WTC11 (cell line): ENCODE measurements at regions not wholly inside any gene's neighbourhood (a gene's known extent, or its start where the extent isn't known, plus 50 kb on each side); places are given as distances from the start of the nearest gene placed in this dataset.

Experiments
- ATAC-seq: fragments of 200-7000 bp; cut with Tn5 transposase; 2 replicates; pipeline ENCODE4 v1.10.0; 2021; ENCODE audit warnings: mild to moderate bottlenecking, moderate library complexity
- CTCF ChIA-PET: fragments of 300-600 bp; sonication (Branson Sonifier 250); formaldehyde crosslinking; loops from one replicate; lab custom pipeline; 2021; ENCODE audit warnings: antibody characterized with exemption; lab: Charles Lee
- POLR2A ChIA-PET: fragments of 350-600 bp; sonication (Branson Sonifier 250); formaldehyde crosslinking; loops from one replicate; lab custom pipeline; 2021; ENCODE audit warnings: antibody characterized with exemption; lab: Charles Lee
- DNase-seq: peaks from one replicate; pipeline ENCODE4 v3.0.0; 2021; ENCODE audit warnings: low spot score
- H3K27ac Mint-ChIP-seq: 2 replicates; pipeline ENCODE4 v1.8.0; 2021; ENCODE audit warnings: mixed read lengths
- H3K27me3 Mint-ChIP-seq: 2 replicates; pipeline ENCODE4 v1.8.0; 2021; ENCODE audit warnings: low read depth, mild to moderate bottlenecking, moderate library complexity, mixed read lengths
- H3K36me3 Mint-ChIP-seq: 2 replicates; pipeline ENCODE4 v1.8.0; 2021; ENCODE audit warnings: mixed read lengths
- H3K4me1 Mint-ChIP-seq: 2 replicates; pipeline ENCODE4 v1.8.0; 2022; ENCODE audit warnings: mixed read lengths
- H3K4me3 Mint-ChIP-seq: 2 replicates; pipeline ENCODE4 v1.8.0; 2021; ENCODE audit warnings: mild to moderate bottlenecking, moderate library complexity, mixed read lengths
- H3K9me3 Mint-ChIP-seq: 2 replicates; pipeline ENCODE4 v1.8.0; 2021; ENCODE audit warnings: mixed read lengths
- ARID4B ChIP-seq: sonication (generic); formaldehyde crosslinking; IDR thresholded peaks from 2 replicates; pipeline ENCODE4 v1.8.0; 2023; ENCODE audit warnings: missing genetic modification reagents, mild to moderate bottlenecking, borderline replicate concordance
- ATF1 ChIP-seq: sonication (generic); formaldehyde crosslinking; IDR thresholded peaks from 2 replicates; pipeline ENCODE4 v1.8.1; 2023; ENCODE audit warnings: mild to moderate bottlenecking, moderate library complexity, missing genetic modification reagents
- CDX4 ChIP-seq: fragments of 250-450 bp; sonication (Bioruptor Pico); IDR thresholded peaks from 2 replicates; pipeline ENCODE4 v1.9.0; 2021; ENCODE audit warnings: moderate library complexity, mild to moderate bottlenecking, inconsistent platforms, borderline replicate concordance
- E2F5 ChIP-seq: sonication (generic); formaldehyde crosslinking; IDR thresholded peaks from 2 replicates; pipeline ENCODE4 v1.8.1; 2022; ENCODE audit warnings: mild to moderate bottlenecking, moderate library complexity, missing genetic modification reagents
- EMX1 ChIP-seq: fragments of 250-450 bp; sonication (Bioruptor Pico); IDR thresholded peaks from 2 replicates; pipeline ENCODE4 v1.8.0; 2021; ENCODE audit warnings: mild to moderate bottlenecking
- HMGXB4 ChIP-seq: sonication (generic); formaldehyde crosslinking; IDR thresholded peaks from 2 replicates; pipeline ENCODE4 v1.8.1; 2023; ENCODE audit warnings: mild to moderate bottlenecking, moderate library complexity, missing genetic modification reagents
- JUN ChIP-seq: sonication (generic); formaldehyde crosslinking; IDR thresholded peaks from 2 replicates; pipeline ENCODE4 v1.8.0; 2023; ENCODE audit warnings: mild to moderate bottlenecking, missing genetic modification reagents
- MAX ChIP-seq: sonication (generic); formaldehyde crosslinking; IDR thresholded peaks from 2 replicates; pipeline ENCODE4 v1.8.0; 2022; ENCODE audit warnings: mild to moderate bottlenecking, missing genetic modification reagents
- MXD4 ChIP-seq: fragments of 250-450 bp; sonication (Bioruptor Pico); IDR thresholded peaks from 2 replicates; pipeline ENCODE4 v1.8.0; 2021; ENCODE audit warnings: mild to moderate bottlenecking, moderate library complexity, borderline replicate concordance
- NFATC4 ChIP-seq: fragments of 250-450 bp; sonication (Bioruptor Pico); IDR thresholded peaks from 2 replicates; pipeline ENCODE4 v1.9.0; 2021; ENCODE audit warnings: mild to moderate bottlenecking
- NR3C1 ChIP-seq: sonication (generic); formaldehyde crosslinking; conservative IDR thresholded peaks from 2 replicates; pipeline ENCODE4 v1.8.1; 2023; ENCODE audit warnings: low read depth, mild to moderate bottlenecking, missing genetic modification reagents
- OVOL2 ChIP-seq: fragments of 250-450 bp; sonication (Bioruptor Pico); IDR thresholded peaks from 2 replicates; pipeline ENCODE4 v1.9.0; 2021; ENCODE audit warnings: mild to moderate bottlenecking, borderline replicate concordance
- RORB ChIP-seq: fragments of 250-450 bp; sonication (Bioruptor Pico); IDR thresholded peaks from 2 replicates; pipeline ENCODE4 v1.9.0; 2021; ENCODE audit warnings: mild to moderate bottlenecking
- TCF7 ChIP-seq: sonication (generic); formaldehyde crosslinking; IDR thresholded peaks from 2 replicates; pipeline ENCODE4 v1.8.0; 2022; ENCODE audit warnings: mild to moderate bottlenecking, low read depth, missing genetic modification reagents, moderate library complexity
- ZNF281 ChIP-seq: sonication (generic); formaldehyde crosslinking; IDR thresholded peaks from 2 replicates; pipeline ENCODE4 v1.8.0; 2023; ENCODE audit warnings: mild to moderate bottlenecking, missing genetic modification reagents
- ZNF396 ChIP-seq: fragments of 250-450 bp; sonication (Bioruptor Pico); IDR thresholded peaks from 2 replicates; pipeline ENCODE4 v1.8.0; 2021; ENCODE audit warnings: mild to moderate bottlenecking, moderate library complexity, borderline replicate concordance
- ZNF416 ChIP-seq: fragments of 250-450 bp; sonication (Bioruptor Pico); IDR thresholded peaks from 2 replicates; pipeline ENCODE4 v1.9.0; 2021; ENCODE audit warnings: mild to moderate bottlenecking, inconsistent platforms
- ZNF532 ChIP-seq: fragments of 250-450 bp; sonication (Bioruptor Pico); IDR thresholded peaks from 2 replicates; pipeline ENCODE4 v1.9.0; 2021; ENCODE audit warnings: mild to moderate bottlenecking, borderline replicate concordance

GRCh38 chr3:80998022-80998421 lies 763.4 kb downstream of the GBE1 start:
- Mint-ChIP-seq H3K27me3 (no peaks in the 10 kb centered on the region), H3K27ac (no peak overlapping the region), H3K4me1 (no peaks in the 10 kb centered on the region), H3K4me3 (no peak overlapping the region)
- no peak for DNase-seq
- POLR2A ChIA-PET = no interaction called here
- TF ChIP-seq EMX1 (CRISPR knock-in tag) (no peak), NR3C1 (no peak), MXD4 (CRISPR knock-in tag) (no peak), ATF1 (CRISPR knock-in tag) (no peak), HMGXB4 (CRISPR knock-in tag) (no peak), TCF7 (CRISPR knock-in tag) (no peak), ZNF396 (no peak), JUN (CRISPR knock-in tag) (no peak), CDX4 (CRISPR knock-in tag) (no peak), ZNF416 (CRISPR knock-in tag) (no peak), E2F5 (CRISPR knock-in tag) (no peak)
- TF ChIP-seq, all 79 proteins: peak for 0
- H3K9me3 Mint-ChIP-seq = no peaks in the 10 kb centered on the region
- H3K36me3 Mint-ChIP-seq = no peaks in the 10 kb centered on the region
- CTCF ChIA-PET = no interaction called here
- no peak for ATAC-seq

GRCh38 chr3:80997622-80998021 lies 763.8 kb downstream of the GBE1 start:
- POLR2A ChIA-PET = no interaction called here
- DNase-seq = no peak
- Mint-ChIP-seq H3K4me3 (no peak overlapping the region), H3K27me3 (no peaks in the 10 kb centered on the region), H3K9me3 (no peaks in the 10 kb centered on the region), H3K27ac (no peak overlapping the region), H3K4me1 (no peaks in the 10 kb centered on the region), H3K36me3 (no peaks in the 10 kb centered on the region)
- TF ChIP-seq ARID4B (CRISPR knock-in tag) (no peak), OVOL2 (CRISPR knock-in tag) (no peak)
- no peak for ATAC-seq
- CTCF ChIA-PET = no interaction called here

- H3K4me3 Mint-ChIP-seq = no peak overlapping the region
- CTCF ChIA-PET = no interaction called here
- no peak for DNase-seq
- POLR2A ChIA-PET = no interaction called here
- H3K27me3 Mint-ChIP-seq = no peaks in the 10 kb centered on the region
- no peaks in the 10 kb centered on the region for H3K4me1 Mint-ChIP-seq
- no peaks in the 10 kb centered on the region for H3K36me3 Mint-ChIP-seq
- no peak overlapping the region for H3K27ac Mint-ChIP-seq
- no peak for ATAC-seq
- no peaks in the 10 kb centered on the region for H3K9me3 Mint-ChIP-seq
- TF ChIP-seq ZNF532 (CRISPR knock-in tag) = no peak
- no peak for TF ChIP-seq EMX1 (CRISPR knock-in tag)
- TF ChIP-seq RORB (CRISPR knock-in tag) = no peak
- TF ChIP-seq ZNF281 (CRISPR knock-in tag) = no peak
- TF ChIP-seq NR3C1 = no peak
- TF ChIP-seq NFATC4 = no peak
- TF ChIP-seq MAX (CRISPR knock-in tag) = no peak
Observed at GRCh38 chr3:80994767-80995166, 766.7 kb downstream of the GBE1 start.
